Natural killer cell treated with Interleukin-12 subunit alpha and Interleukin-12 subunit beta and Interleukin-15 and Interleukin-18, amount 100 ng/mL, for 72 hours (primary cell): ENCODE measurements at regions not wholly inside any gene's neighbourhood (a gene's known extent, or its start where the extent isn't known, plus 50 kb on each side); places are given as distances from the start of the nearest gene placed in this dataset.

ENCODE experiments used
- ATAC-seq, 2 donors: fragments of 150-1000 bp; cut with Tn5 transposase in 1 of 2; sonication (Bioruptor Pico), chemical (Tn5 transposase) in 1 of 2; 2 replicates each; pipeline ENCODE4 v1.10.0; 2021
- DNase-seq: peaks from one replicate; pipeline ENCODE4 v3.0.0; 2022; ENCODE audit warnings: low spot score
- H3K27ac Mint-ChIP-seq, 2 donors: 1 replicate in 1 of 2; 2 replicates in 1 of 2; pipeline ENCODE4 v1.8.0; 2022; ENCODE audit warnings: mixed read lengths in 2 of 2, mild to moderate bottlenecking in 1 of 2, moderate library complexity in 1 of 2
- H3K27me3 Mint-ChIP-seq, 2 donors: 1 replicate in 1 of 2; 2 replicates in 1 of 2; pipeline ENCODE4 v1.8.0; 2022; ENCODE audit warnings: mixed read lengths in 2 of 2
- H3K36me3 Mint-ChIP-seq: one replicate; pipeline ENCODE4 v1.8.0; 2022; ENCODE audit warnings: mixed read lengths
- H3K4me1 Mint-ChIP-seq, 2 donors: 1 replicate in 1 of 2; 2 replicates in 1 of 2; pipeline ENCODE4 v1.8.0; 2022; ENCODE audit warnings: low read depth in 2 of 2, mixed read lengths in 2 of 2, mild to moderate bottlenecking in 1 of 2
- H3K4me3 Mint-ChIP-seq: one replicate; pipeline ENCODE4 v1.8.0; 2022; ENCODE audit warnings: mixed read lengths
- H3K9me3 Mint-ChIP-seq: 2 replicates; pipeline ENCODE4 v1.8.0; 2022; ENCODE audit warnings: mixed read lengths

DNA sequence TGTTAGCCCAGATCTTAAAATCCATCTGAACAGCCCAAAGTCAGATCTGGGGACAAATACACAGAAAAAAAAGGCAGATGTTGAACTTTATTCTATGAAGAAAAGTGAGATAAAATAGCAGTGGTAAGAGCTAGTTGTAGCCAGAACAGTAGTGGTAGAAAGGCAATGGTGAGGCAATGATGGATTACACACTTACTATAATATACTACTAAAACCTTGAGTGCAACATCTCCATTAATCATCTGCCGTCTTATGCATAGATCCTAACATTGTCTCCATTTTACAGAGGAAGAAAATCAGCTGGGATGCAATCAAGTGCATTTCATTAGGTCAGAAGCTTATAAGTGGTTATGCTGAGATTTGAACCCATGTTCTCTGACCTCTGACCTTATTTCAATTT, 699.6 kb downstream of the CDH11 start:
- peaks cover 5% of the 10 kb centered on the region for H3K36me3 Mint-ChIP-seq
- H3K27me3 Mint-ChIP-seq, result no peaks in the 10 kb centered on the region
- peaks cover 23% of the 10 kb centered on the region for H3K9me3 Mint-ChIP-seq
- ATAC-seq (no peak), DNase-seq (no peak)
- H3K4me3 Mint-ChIP-seq, result no peak overlapping the region
- H3K27ac Mint-ChIP-seq, result no peak overlapping the region
- H3K4me1 Mint-ChIP-seq, result no peaks in the 10 kb centered on the region

- Mint-ChIP-seq H3K27me3 (no peaks in the 10 kb centered on the region), H3K4me3 (no peak overlapping the region), H3K27ac (no peak overlapping the region), H3K36me3 (peaks cover 5% of the 10 kb centered on the region), H3K4me1 (no peaks in the 10 kb centered on the region), H3K9me3 (peaks cover 21% of the 10 kb centered on the region)
- ATAC-seq, result no peak
- DNase-seq, result no peak
These were observed 700.3 kb downstream of the CDH11 start for GRCh38 chr16:64421515-64421914.

DNA sequence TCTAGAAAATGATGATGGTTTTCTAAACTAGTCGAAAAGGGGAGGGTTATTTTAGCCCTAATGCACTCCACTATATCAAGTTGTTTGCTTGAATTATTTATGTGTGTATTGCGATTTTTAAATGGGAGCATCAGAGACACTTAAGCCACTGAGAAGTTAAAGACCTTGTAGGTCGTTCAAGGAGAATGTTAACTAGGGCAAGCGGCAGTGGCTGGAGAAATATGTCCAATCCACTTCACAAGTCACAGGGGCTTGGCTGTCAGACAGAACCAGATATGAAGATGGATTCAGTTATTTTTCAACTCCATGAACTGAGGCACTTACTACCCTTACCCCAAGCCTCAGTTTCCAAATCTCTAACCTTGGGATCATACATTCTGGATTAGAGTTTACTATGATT, 702.0 kb downstream of the CDH11 start:
- peaks cover 17% of the 10 kb centered on the region for H3K9me3 Mint-ChIP-seq
- ATAC-seq (no peak), DNase-seq (no peak)
- H3K36me3 Mint-ChIP-seq, result peaks cover 5% of the 10 kb centered on the region
- no peak overlapping the region for H3K4me3 Mint-ChIP-seq
- H3K27me3 Mint-ChIP-seq, result no peaks in the 10 kb centered on the region
- H3K4me1 Mint-ChIP-seq, result no peaks in the 10 kb centered on the region
- H3K27ac Mint-ChIP-seq, result no peak overlapping the region

DNA sequence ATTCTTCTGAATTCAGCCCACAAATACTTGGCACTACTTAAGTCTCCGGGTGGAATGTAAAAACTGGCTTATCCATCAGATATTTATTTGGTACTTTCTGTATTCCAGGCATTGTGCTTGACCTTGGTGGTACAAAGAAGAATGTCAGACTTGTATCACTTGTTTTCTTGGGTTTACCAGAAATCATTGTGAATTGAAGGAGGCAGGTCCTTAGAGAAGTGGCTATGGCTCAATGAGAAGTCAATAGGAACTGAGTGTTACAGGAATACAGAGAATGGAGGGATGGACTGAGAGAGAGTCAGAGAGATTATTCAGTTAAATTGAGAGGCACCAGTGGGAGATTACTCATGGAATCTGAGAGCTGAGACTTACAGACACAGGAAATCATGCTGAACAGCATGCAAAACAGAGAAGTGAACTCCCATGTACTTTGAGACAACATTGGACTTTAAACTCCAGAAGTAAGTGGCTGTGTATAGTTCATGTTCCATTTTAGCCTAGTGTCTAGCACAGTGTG, 704.1 kb downstream of the CDH11 start:
- Mint-ChIP-seq H3K9me3 (peaks cover 13% of the 10 kb centered on the region), H3K36me3 (no peaks in the 10 kb centered on the region), H3K27me3 (no peaks in the 10 kb centered on the region), H3K4me1 (no peaks in the 10 kb centered on the region), H3K27ac (no peak overlapping the region), H3K4me3 (no peak overlapping the region)
- DNase-seq (no peak), ATAC-seq (no peak)

- ATAC-seq (no peak), DNase-seq (no peak)
- H3K4me1 Mint-ChIP-seq, result no peaks in the 10 kb centered on the region
- peaks cover 20% of the 10 kb centered on the region for H3K9me3 Mint-ChIP-seq
- no peak overlapping the region for H3K4me3 Mint-ChIP-seq
- no peaks in the 10 kb centered on the region for H3K27me3 Mint-ChIP-seq
- no peak overlapping the region for H3K27ac Mint-ChIP-seq
- no peaks in the 10 kb centered on the region for H3K36me3 Mint-ChIP-seq
These were observed 705.5 kb downstream of the CDH11 start for GRCh38 chr16:64416216-64417005.

DNA sequence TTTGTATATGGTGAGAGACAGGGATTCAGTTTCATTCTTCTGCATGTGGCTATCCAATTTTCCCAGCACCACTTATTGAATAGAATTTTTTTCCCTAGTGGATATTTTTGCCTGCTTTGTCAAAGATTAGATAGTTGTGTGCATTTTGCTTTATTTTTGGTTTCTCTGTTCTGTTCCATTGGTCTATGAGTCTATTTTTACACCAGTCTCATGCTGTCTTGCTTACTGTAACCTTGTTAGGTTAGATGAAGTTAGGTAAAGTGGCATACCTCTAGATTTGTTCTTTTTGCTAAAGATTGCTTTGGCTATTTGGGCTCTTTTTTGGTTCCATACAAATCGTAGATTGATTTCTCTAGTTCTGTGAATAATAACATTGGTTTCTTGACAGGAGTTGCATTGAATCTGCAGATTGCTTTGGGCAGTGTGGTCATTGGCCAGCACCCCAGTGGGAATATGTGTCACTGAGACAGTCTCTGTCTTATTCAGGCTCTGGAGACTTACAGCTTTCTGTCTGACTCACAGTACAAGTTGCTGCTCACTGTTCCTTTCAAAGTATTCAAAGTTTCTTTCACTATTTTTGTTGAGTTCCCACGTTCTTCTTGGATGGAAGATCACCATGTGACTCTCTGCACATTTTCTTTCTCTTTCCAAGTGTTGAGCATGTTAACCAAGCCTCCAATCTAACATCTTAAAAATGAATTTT, 709.1 kb downstream of the CDH11 start:
- no peak overlapping the region for H3K4me3 Mint-ChIP-seq
- no peaks in the 10 kb centered on the region for H3K4me1 Mint-ChIP-seq
- DNase-seq (no peak), ATAC-seq (no peak)
- H3K36me3 Mint-ChIP-seq, result no peaks in the 10 kb centered on the region
- H3K27ac Mint-ChIP-seq, result no peak overlapping the region
- no peaks in the 10 kb centered on the region for H3K27me3 Mint-ChIP-seq
- H3K9me3 Mint-ChIP-seq, result peaks cover 20% of the 10 kb centered on the region

DNA sequence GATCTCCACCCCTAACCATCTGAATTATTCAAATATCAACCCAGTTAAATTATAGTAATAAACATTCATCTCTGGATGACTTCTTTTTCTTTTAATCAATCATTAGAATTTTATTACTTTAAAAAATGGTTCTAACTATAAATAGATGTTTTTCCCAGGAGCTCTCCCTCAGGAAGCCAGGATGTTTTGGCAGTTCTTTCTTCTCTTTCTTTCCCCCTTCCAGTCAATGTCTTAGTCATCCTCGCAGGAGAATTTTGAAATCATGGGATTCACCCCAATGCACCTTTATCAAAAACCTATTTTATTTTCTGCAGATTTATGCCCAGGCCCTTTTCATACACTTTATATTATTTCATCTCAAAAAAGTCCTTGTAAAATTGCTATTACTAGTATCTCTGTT, 711.6 kb downstream of the CDH11 start:
- no peak for ATAC-seq
- Mint-ChIP-seq H3K27me3 (no peaks in the 10 kb centered on the region), H3K9me3 (peaks cover 26% of the 10 kb centered on the region), H3K4me3 (no peak overlapping the region), H3K36me3 (no peaks in the 10 kb centered on the region), H3K4me1 (no peaks in the 10 kb centered on the region), H3K27ac (no peak overlapping the region)
- no peak for DNase-seq

DNA sequence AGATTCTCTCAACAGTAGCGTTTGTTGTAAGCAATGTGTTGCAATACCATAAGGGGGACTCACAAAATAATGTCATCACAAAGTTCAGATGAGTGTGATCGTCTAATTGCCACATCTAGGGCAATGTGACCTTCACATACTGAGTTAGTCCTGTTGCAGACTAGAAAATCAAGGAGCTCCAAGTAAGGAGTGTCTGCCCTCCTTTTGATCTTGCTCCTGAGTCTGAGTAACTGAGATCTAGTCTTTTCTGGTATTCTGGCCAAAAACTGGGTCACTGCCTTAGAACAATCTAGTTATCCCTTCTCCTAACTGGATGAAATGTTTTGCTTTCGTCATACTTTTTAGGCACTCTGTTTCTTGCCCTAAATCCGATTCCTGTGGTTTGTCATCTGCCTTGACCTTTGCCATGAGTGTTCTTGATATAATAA, 712.1 kb downstream of the CDH11 start:
- Mint-ChIP-seq H3K4me3 (no peak overlapping the region), H3K4me1 (no peaks in the 10 kb centered on the region), H3K27me3 (no peaks in the 10 kb centered on the region), H3K27ac (no peak overlapping the region), H3K9me3 (peaks cover 26% of the 10 kb centered on the region), H3K36me3 (no peaks in the 10 kb centered on the region)
- no peak for DNase-seq
- ATAC-seq, result no peak

GRCh38 chr16:64408699-64409098, 713.2 kb downstream of the CDH11 start:
- Mint-ChIP-seq H3K36me3 (no peaks in the 10 kb centered on the region), H3K4me1 (no peaks in the 10 kb centered on the region), H3K27me3 (no peaks in the 10 kb centered on the region), H3K4me3 (no peak overlapping the region), H3K27ac (no peak overlapping the region), H3K9me3 (peaks cover 26% of the 10 kb centered on the region)
- ATAC-seq, result no peak
- DNase-seq, result no peak

DNA sequence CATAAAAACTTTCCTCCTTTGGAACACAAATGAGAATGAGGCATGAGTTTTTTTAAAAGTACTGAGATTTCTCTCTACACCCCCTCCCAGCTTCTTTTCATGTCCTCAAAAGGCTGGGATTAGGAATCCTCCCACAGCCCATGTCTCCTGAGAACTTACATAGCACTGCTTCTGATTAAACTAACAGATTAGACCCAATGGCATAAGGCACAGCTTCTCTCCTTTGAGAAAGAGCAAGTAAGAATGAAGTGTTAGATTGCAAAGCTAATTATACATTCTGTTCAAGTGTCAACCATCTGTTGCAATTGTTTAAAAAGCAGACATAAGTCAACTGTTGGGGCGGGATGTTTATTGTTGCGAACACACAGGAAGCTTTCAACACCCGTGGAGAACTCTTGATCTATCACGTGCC, 715.1 kb downstream of the CDH11 start:
- H3K4me3 Mint-ChIP-seq, result no peak overlapping the region
- ATAC-seq, result no peak
- DNase-seq, result no peak
- no peak overlapping the region for H3K27ac Mint-ChIP-seq
- H3K4me1 Mint-ChIP-seq, result no peaks in the 10 kb centered on the region
- peaks cover 17% of the 10 kb centered on the region for H3K9me3 Mint-ChIP-seq
- no peaks in the 10 kb centered on the region for H3K36me3 Mint-ChIP-seq
- H3K27me3 Mint-ChIP-seq, result no peaks in the 10 kb centered on the region

GRCh38 chr16:64403352-64403751, 718.5 kb downstream of the CDH11 start:
- no peak for DNase-seq
- ATAC-seq, result no peak

GRCh38 chr16:64398793-64399192, 723.1 kb downstream of the CDH11 start:
- Mint-ChIP-seq H3K4me3 (no peak overlapping the region), H3K36me3 (no peaks in the 10 kb centered on the region), H3K4me1 (no peaks in the 10 kb centered on the region), H3K9me3 (peaks cover 15% of the 10 kb centered on the region), H3K27me3 (no peaks in the 10 kb centered on the region), H3K27ac (no peak overlapping the region)
- ATAC-seq (no peak), DNase-seq (no peak)

More at GRCh38 chr16:64403352-64403751, 718.5 kb downstream of the CDH11 start:
- no peaks in the 10 kb centered on the region for H3K27me3 Mint-ChIP-seq
- H3K9me3 Mint-ChIP-seq, result peaks cover 11% of the 10 kb centered on the region
- no peak overlapping the region for H3K4me3 Mint-ChIP-seq
- H3K4me1 Mint-ChIP-seq, result no peaks in the 10 kb centered on the region
- no peak overlapping the region for H3K27ac Mint-ChIP-seq
- H3K36me3 Mint-ChIP-seq, result no peaks in the 10 kb centered on the region

DNA sequence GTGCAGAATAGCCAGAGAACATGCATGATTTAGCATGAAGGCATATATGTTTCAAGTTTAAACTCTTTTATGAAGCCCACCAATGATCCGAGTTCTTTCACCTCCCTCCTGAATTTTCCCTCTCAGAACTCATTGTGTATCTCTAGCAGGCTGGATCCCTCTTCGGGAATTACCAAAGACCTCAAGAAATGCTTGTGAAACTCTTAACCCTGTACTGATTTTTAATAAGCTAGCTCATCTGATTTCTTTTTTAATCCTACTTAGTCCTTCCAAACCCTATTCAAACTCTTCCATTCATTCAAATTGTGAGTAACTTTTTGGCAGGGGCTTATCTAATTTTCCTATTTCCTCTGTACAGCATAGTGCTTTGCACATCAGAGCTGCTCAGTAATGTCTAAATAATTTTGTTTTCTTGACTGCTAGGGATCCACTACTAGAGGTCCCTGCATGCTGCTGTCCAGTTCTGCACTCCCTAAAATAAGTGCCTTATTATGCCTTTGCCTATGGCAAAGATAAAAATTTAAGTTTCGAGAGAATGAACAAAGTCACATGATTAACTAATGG, 723.8 kb downstream of the CDH11 start:
- ATAC-seq (no peak), DNase-seq (no peak)
- no peaks in the 10 kb centered on the region for H3K36me3 Mint-ChIP-seq
- no peaks in the 10 kb centered on the region for H3K27me3 Mint-ChIP-seq
- H3K9me3 Mint-ChIP-seq, result peaks cover 15% of the 10 kb centered on the region
- no peak overlapping the region for H3K27ac Mint-ChIP-seq
- no peaks in the 10 kb centered on the region for H3K4me1 Mint-ChIP-seq
- no peak overlapping the region for H3K4me3 Mint-ChIP-seq

- Mint-ChIP-seq H3K27ac (no peak overlapping the region), H3K27me3 (no peaks in the 10 kb centered on the region), H3K36me3 (no peaks in the 10 kb centered on the region), H3K9me3 (peaks cover 15% of the 10 kb centered on the region), H3K4me3 (no peak overlapping the region), H3K4me1 (no peaks in the 10 kb centered on the region)
- no peak for ATAC-seq
- no peak for DNase-seq
These were observed 724.8 kb downstream of the CDH11 start for GRCh38 chr16:64397042-64397441.
